Heart left ventricle (tissue), 13 donors: ENCODE measurements at regions not wholly inside any gene's neighbourhood (a gene's known extent, or its start where the extent isn't known, plus 50 kb on each side); places are given as distances from the start of the nearest gene placed in this dataset.

Experiments
- CTCF ChIP-seq, 12 donors: fragments of 200-600 bp; sonication (generic) in 4 of 12; IDR thresholded peaks; one replicate each; pipeline versions ENCODE4 v1.5.0 to v1.8.0; 2018 to 2022; ENCODE audit warnings: antibody characterized with exemption in 12 of 12, mild to moderate bottlenecking in 5 of 12
- POLR2A ChIP-seq, 2 donors: fragments of 450-650 bp; IDR thresholded peaks; one replicate each; pipeline ENCODE4 v1.6.1; 2017; ENCODE audit warnings: antibody characterized with exemption in 2 of 2, mild to moderate bottlenecking in 2 of 2, moderate library complexity in 2 of 2
- donor health status: ischemic (EF 13 %, LVEDD 7.1; RV severe dilation, severe dysfunction).
- donor health status: DM: no; HTN: yes; CAD: no.
- donor health status: DM: no; HTN: no; CAD: no.
- donor health status: ischemic (EF 25% LVEDD 6.9; RV normal size, moderate dysfunction).
- donor health status: ischemic (EF 25% LVEDD 5.7; RV mildly dilated, moderate dysfunction).
- donor health status: ischemic (EF 35%, LVEDD 5.7; RV mildly dilated, moderate dysfunction).
- donor health status: nonischemic (EF 11% LVEDD 7.7; RV severe dilation, severe dysfunction).
- donor health status: DM: yes; HTN: yes; CAD: no.
- donor health status: PGD.
- donor health status: ischemic (EF 29% LVEDD 5.4; RV normal size, mild dysfunction).
- donor health status: nonischemic (EF 23%, LVEDD 6.1; RV moderate dilation, normal function).

GRCh38 chrX:148424570-148424969 lies 75.8 kb upstream of the AFF2 start:
- TF ChIP-seq POLR2A (IDR thresholded peaks at IDR 0.05): no peak
- no peak for TF ChIP-seq CTCF (IDR thresholded peaks at IDR 0.05)
